NCI-H748 treated with DMSO at 0.1 percent for 48 hours (cell line): ENCODE measurements at regions not wholly inside any gene's neighbourhood (a gene's known extent, or its start where the extent isn't known, plus 50 kb on each side); places are given as distances from the start of the nearest gene placed in this dataset.
"Not testable (repeated sequence)": the region's sequence is repeated elsewhere in the genome, so short reads cannot be mapped to it uniquely, and the experiment has no call there.

Experiments used
- DNase-seq: peaks from one replicate; lab custom pipeline; 2025; lab: John Stamatoyannopoulos, UW

- no peak for DNase-seq
Measured at GRCh38 chr6:103893141-103893581, 966.6 kb downstream of the HACE1 start.

DNA sequence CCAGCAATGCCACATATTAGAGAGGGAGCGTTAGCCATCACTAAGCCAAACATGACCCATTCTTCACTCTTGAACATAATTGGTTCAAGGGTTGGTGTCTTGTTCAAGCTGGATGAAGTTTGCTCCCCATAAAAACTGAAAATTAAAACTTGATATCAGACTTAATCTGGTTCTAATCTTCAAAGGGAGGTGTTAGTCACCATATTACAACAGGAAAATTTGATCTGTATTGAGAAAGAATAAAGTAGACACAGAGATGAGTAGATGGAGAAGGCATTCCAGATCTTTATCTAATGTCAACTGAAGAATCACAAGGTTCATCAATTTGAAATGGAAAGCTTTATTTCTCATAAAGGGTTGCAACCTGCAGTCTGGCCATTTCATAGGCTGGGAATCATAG is 972.8 kb downstream of the HACE1 start:
- no peak for DNase-seq

GRCh38 chr6:103885446-103885845 is 974.3 kb downstream of the HACE1 start:
- no peak for DNase-seq

DNA sequence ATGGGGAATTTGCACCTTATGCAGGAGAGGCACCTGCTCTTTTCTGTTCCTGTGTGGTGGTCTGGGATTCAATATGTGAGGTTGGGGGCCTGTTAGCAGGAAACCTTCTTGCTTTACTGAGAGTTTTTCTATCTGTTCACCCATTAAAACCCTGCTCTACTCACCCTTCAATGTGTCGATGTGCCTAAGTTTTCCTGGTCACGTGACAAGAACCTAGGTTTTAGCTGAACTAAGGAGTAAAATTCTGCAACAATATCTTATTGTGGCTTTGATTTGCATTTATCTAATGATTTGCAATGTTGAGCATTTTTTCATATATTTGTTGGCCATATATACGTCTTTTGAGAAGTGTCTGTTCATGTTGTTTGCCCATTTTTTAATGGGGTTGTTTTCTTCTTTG is 979.9 kb downstream of the HACE1 start:
- DNase-seq: no peak

GRCh38 chr6:103875221-103875620 is 984.5 kb downstream of the HACE1 start:
- DNase-seq: no peak

- DNase-seq: no peak
Measured at GRCh38 chr6:103874575-103874974, 985.1 kb downstream of the HACE1 start.

- no peak for DNase-seq
Measured at GRCh38 chr6:103872678-103873077, 987.0 kb downstream of the HACE1 start.

DNA sequence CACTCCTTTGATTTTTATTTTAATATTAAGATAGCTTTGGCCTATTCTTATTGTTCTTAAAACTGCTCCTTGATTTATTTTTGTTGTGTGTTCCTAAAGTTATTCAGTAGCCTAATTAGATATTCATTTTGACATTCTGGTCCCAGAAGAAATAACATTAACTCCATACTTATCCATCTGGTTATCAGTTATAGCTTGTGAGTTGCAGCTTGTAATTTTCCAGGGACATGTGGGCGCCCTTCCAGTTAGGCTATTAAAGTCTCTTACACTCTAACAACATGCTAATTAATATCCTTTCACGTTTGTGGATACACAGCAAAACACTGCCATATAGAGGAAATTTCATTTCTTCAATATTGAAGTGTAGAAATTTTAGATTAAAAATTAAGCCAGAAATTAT is 987.5 kb downstream of the HACE1 start:
- DNase-seq: no peak

GRCh38 chr6:103870970-103871369 is 988.7 kb downstream of the HACE1 start:
- DNase-seq: no peak

DNA sequence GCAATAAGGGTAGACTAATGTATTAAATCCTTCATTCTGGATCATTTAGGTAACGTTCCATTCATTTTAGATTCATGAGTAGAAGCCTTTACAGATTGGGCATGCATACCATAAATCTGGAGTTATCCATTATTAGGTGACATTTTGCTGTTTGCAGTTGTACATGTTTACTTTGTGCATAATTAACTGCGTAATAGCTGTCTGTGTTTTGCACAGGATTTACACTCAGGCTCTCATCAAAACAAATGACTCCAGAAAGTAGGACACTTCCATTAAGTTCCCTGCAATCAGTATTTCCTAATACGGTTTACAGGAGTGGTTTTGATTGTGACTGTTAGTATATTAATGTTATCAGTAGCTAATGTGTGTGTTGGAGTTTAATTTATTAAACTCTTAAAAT is 997.4 kb downstream of the HACE1 start:
- DNase-seq: peak; percentile 36

GRCh38 chr6:103858003-103858402 is 1001.7 kb downstream of the HACE1 start:
- DNase-seq: no peak

GRCh38 chr6:103855750-103856149 is 1004.0 kb downstream of the HACE1 start:
- DNase-seq: no peak

DNA sequence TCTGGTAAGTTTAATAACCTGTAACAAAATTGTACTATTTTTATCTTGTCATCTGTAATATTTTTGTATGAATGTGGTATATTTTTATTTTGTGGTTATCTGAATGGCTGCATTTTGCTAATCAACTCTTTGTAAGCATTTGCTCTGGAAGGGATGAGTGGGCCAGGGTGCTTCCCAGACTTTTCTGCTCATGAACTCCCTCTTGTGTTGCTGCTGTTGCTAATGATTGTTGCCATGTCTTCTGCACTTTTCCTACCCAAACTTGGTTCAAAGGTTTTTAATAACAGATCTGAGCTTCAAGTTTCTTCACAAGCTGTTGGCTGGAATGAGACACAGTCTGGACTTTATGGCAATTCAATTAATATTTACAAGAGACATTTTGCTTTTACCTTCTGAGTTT is 1005.7 kb downstream of the HACE1 start:
- DNase-seq: no peak

GRCh38 chr6:103838457-103838856 is 1021.3 kb downstream of the HACE1 start:
- DNase-seq: no peak

- no peak for DNase-seq
Measured at GRCh38 chr6:103826209-103826608, 1033.5 kb downstream of the HACE1 start.

GRCh38 chr6:103820148-103820547 is 1039.6 kb downstream of the HACE1 start:
- DNase-seq: no peak

DNA sequence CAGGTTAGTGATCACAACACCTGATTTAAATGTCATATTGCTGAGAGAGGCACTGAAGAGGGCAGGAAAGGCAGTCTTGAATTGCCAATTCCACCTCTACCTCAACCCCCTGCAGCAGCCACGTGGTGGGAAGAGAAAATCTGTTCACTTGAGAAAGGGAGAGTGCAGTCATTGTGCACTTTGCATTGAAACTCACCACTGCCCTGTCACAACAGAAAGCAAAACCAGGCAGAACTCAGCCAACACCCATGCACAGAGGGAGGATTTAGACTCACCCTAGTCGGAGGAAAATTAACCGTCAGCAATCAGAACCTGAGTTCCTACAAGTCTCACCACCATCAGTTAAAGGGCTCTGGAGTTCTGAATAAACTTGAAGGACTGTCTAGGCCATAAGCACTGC is 1040.2 kb downstream of the HACE1 start:
- no peak for DNase-seq

DNA sequence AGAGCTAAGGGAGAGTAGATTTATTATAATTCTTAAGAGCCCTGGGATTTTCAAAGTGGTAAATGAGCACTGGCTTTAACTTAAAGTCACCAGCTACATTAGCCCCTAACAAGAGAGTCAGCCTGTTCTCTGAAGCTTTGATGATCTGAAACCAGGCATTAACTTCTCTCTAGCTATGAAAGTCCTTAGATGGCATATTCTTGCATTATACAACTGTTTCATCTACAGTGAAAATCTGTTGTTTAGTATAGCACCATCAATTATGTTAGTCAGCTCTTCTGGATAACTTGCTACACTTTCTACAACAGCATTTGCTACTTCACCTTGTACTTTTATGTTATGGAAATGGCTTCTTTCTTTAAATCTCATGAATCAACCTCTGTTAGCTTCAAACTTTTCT is 1046.7 kb downstream of the HACE1 start:
- DNase-seq: no peak

GRCh38 chr6:103801901-103802479 is 1057.7 kb downstream of the HACE1 start:
- DNase-seq: not testable (repeated sequence)

DNA sequence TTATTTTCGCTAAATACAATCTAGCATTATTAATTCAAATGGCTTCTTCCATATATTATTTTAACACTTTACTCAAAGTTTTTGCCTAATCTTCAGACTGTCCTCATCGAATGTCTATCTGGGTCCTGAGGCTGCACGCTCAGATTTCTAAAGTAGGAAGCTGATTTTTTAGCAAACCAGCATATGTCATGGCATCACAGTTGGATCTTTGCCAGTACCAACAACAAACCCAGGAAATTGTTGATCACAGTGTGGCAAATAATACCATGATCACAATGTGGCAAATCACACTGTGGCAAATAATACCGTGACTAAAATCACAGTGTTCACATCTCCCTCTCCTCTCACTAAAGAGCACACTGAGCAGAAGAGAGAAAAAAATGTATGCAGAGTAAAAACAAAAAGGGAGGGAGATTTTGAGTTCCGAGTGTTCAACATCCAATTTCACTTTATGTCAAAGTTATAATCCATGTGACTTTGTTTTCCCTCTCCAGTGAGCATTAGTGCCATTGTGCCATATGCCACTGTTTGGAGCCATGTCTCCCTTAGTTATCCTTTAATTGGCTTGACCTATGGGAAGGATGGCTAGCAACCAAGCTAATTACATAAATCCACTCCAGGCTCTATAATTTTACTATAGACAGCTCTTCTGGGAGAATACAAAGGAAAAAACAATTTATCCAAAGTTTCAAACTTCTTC is 1059.6 kb downstream of the HACE1 start:
- peak; percentile 21 for DNase-seq

DNA sequence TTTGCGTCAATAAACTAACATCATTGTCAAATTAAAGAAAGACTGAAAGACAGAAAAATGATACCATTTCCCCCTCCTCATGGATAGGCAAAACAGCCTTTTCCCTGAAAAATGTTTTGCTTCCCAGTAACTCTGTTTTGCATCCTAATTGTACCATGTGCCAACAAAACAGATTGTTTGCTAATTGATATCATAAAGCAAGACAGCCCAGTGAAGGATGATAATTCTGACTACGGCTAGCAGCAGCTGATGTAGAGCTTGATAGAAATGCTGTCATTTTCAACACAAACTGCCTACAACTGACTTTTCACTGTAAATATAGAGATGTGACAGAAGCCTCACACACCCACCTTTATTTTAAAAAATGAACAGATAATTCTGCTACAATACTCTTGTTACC is 1061.6 kb downstream of the HACE1 start:
- DNase-seq: no peak

GRCh38 chr6:103797738-103798137 is 1062.0 kb downstream of the HACE1 start:
- peak; percentile 38 for DNase-seq

DNA sequence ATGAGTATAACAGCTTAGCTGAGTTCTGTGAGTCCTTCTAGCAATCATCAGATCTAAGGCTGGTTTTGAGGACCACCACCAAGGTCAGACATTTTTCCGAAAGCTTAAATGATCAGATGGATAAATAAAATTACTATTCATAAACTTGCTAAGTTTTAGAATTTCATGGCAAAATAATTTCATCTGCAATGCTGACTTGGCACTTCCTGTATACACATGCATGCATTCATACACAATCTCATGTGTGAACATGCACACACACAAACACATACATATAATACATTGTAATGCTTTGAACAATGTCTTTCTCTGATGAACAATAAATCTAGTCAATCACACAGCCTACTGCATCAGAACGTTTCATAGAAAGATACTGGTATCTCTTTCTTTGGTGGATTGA is 1068.3 kb downstream of the HACE1 start:
- no peak for DNase-seq

DNA sequence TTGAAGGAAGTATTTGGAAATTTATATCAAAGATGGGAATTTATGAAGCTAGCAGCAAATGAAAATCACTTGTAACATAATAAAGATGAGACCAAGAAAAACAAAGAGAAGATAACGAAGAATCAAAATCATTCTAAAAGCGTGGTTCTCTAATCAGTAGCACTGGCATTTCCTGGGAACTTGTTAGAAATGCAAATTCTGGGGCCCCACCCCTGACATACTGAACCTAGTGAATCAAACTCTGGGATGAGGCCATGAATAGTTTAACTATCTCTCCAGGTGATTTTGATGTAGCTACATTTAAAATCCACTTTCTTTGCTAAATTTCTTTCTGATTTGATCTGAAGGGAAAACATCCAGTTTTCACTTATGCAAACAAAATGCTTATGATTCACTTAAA is 1075.6 kb downstream of the HACE1 start:
- DNase-seq: no peak
